ENCODE measurements at regions not wholly inside any gene's neighbourhood (a gene's known extent, or its start where the extent isn't known, plus 50 kb on each side); places are given as distances from the start of the nearest gene placed in this dataset.

DNA sequence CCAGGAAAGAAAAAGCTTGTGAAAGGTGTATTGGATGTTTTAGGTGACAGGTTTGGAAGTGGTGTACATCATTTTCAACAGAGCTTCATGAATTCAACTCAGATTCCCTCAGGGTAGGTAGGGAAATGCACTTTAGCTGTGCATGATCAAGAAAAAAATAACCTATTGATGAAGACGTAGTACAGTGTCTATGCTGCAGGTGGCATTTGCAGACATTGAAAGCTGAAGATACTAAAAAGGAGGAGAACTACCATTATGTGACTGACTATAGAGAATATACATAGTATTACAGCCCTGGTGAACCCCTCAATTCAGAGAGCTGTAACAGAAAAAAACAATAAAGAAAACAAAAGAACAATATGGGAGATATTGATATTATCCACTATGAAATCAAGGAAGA, 2344.7 kb upstream of the ACO1 start:
- H2BK15ac ChIP-seq (ENCODE audit: low read depth, low read length): no peak overlapping the region
- H3K18ac ChIP-seq (ENCODE audit: insufficient read length, low read depth, low read length): no peak overlapping the region
- H3T11ph ChIP-seq (ENCODE audit: low read length): no peak overlapping the region
- H4K91ac ChIP-seq (ENCODE audit: insufficient read length, low read depth, low read length): no peak overlapping the region
- Mint-ChIP-seq H3K27ac (no peak overlapping the region), H3K9me3 (no peaks in the 10 kb centered on the region), H3K36me3 (ENCODE audit: insufficient read depth in 1 of 3, low read depth in 3 of 3) (no peaks in the 10 kb centered on the region), H3K27me3 (ENCODE audit: low read depth) (no peaks in the 10 kb centered on the region), H3K4me3 (no peak overlapping the region), H3K4me1 (no peaks in the 10 kb centered on the region)
- H2AK5ac ChIP-seq (ENCODE audit: insufficient read length, low read length): no peak overlapping the region
- no peak overlapping the region for H3K4ac ChIP-seq (ENCODE audit: low read depth, low read length)
- no peak for DNase-seq
- no peak overlapping the region for H2BK120ac ChIP-seq (ENCODE audit: low read depth, low read length, poor library complexity, severe bottlenecking)
- H2BK5ac ChIP-seq (ENCODE audit: insufficient read length, low read length): no peak overlapping the region
- no peak overlapping the region for H4K5ac ChIP-seq (ENCODE audit: insufficient read length, low read depth, low read length)
- no peaks in the 10 kb centered on the region for H4K20me1 ChIP-seq (ENCODE audit: control insufficient read depth, insufficient read depth, insufficient read length)
- no peaks in the 10 kb centered on the region for H3K23me2 ChIP-seq (ENCODE audit: insufficient read length, low read depth, low read length, poor library complexity, severe bottlenecking)
- no peaks in the 10 kb centered on the region for H3K9me3 ChIP-seq (ENCODE audit: control insufficient read depth, low read depth, low read length)
- no peaks in the 10 kb centered on the region for H3K79me1 ChIP-seq (ENCODE audit: insufficient read depth, low read depth, low read length, poor library complexity, severe bottlenecking)
- H3K4me1 ChIP-seq (ENCODE audit: insufficient read depth, low read length): no peaks in the 10 kb centered on the region
- no peak overlapping the region for H2AFZ ChIP-seq (ENCODE audit: low read length)
- H3K9ac ChIP-seq (ENCODE audit: extremely low read depth, insufficient read length, low read length): no peak overlapping the region
- H3K14ac ChIP-seq (ENCODE audit: insufficient read depth, low read length): no peak overlapping the region
- no peaks in the 10 kb centered on the region for H3K27me3 ChIP-seq (ENCODE audit: insufficient read depth, low read length)
- H3K4me2 ChIP-seq (ENCODE audit: insufficient read depth, insufficient read length, low read length): no peak overlapping the region
- TF ChIP-seq, protein P1, sequence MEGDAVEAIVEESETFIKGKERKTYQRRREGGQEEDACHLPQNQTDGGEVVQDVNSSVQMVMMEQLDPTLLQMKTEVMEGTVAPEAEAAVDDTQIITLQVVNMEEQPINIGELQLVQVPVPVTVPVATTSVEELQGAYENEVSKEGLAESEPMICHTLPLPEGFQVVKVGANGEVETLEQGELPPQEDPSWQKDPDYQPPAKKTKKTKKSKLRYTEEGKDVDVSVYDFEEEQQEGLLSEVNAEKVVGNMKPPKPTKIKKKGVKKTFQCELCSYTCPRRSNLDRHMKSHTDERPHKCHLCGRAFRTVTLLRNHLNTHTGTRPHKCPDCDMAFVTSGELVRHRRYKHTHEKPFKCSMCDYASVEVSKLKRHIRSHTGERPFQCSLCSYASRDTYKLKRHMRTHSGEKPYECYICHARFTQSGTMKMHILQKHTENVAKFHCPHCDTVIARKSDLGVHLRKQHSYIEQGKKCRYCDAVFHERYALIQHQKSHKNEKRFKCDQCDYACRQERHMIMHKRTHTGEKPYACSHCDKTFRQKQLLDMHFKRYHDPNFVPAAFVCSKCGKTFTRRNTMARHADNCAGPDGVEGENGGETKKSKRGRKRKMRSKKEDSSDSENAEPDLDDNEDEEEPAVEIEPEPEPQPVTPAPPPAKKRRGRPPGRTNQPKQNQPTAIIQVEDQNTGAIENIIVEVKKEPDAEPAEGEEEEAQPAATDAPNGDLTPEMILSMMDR (conservative IDR thresholded peaks at IDR 0.05): peak; percentile 34; the same call in 1 of the 3 replicates
- WGBS (ENCODE audit: extremely low coverage, insufficient read length, low lambda C conversion rate): no CpG with 5 or more reads among the region's 1 CpG
- no peak overlapping the region for H4K8ac ChIP-seq (replicated peaks; ENCODE audit: insufficient read length, low read depth, low read length)
- no peak overlapping the region for H2BK20ac ChIP-seq (ENCODE audit: low read depth, low read length, poor library complexity, severe bottlenecking)
- H2BK12ac ChIP-seq (ENCODE audit: insufficient read length, low read depth, low read length): no peak overlapping the region
- no peak overlapping the region for H3K23ac ChIP-seq (ENCODE audit: insufficient read length, low read depth, low read length)
- H3K79me2 ChIP-seq (ENCODE audit: insufficient read depth, low read length): no peaks in the 10 kb centered on the region
- no peak overlapping the region for H3K27ac ChIP-seq (ENCODE audit: insufficient read length, low read depth, low read length)
- no peak overlapping the region for H3K56ac ChIP-seq (ENCODE audit: insufficient read length, low read depth, low read length)

Data from H9 (cell line).